ENCODE measurements at regions not wholly inside any gene's neighbourhood (a gene's known extent, or its start where the extent isn't known, plus 50 kb on each side); places are given as distances from the start of the nearest gene placed in this dataset.

DNA sequence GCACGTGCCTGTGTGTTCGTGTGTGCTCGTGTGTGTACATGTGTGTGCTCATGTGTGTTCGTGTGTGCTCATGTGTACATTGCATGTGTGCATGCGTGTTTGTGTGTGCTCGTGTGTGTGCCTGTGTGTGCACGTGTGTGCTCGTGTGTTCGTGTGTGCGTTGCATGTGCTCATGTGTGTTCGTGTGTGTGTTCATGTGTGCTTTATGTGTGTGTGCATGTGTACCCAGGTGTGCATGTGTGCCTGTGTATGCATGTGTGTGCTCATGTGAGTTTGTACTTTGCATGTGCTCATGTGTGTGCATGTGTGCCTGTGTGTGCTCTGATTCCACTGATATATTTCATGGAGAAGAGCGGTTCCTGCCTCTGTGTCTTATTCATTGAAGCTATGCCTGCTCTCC is 265.5 kb downstream of the FOXL1 start:
- ChIA-PET CTCF (no interaction called here), POLR2A (no interaction called here)
- ATAC-seq (no peak), DNase-seq (ENCODE audit: low spot score) (no peak)
- H3K27ac Mint-ChIP-seq = no peak overlapping the region
- no peak overlapping the region for H3K4me3 Mint-ChIP-seq
- H3K9me3 Mint-ChIP-seq = peaks cover 3% of the 10 kb centered on the region
- TF ChIP-seq ZNF423 (CRISPR knock-in tag; IDR thresholded peaks at IDR 0.05) (no peak), ELF4 (CRISPR knock-in tag; IDR thresholded peaks at IDR 0.05; ENCODE audit: low read depth) (no peak), CREM (CRISPR knock-in tag; IDR thresholded peaks at IDR 0.05) (no peak), GABPB1 (CRISPR knock-in tag; IDR thresholded peaks at IDR 0.05) (no peak)
- TF ChIP-seq, protein P1, sequence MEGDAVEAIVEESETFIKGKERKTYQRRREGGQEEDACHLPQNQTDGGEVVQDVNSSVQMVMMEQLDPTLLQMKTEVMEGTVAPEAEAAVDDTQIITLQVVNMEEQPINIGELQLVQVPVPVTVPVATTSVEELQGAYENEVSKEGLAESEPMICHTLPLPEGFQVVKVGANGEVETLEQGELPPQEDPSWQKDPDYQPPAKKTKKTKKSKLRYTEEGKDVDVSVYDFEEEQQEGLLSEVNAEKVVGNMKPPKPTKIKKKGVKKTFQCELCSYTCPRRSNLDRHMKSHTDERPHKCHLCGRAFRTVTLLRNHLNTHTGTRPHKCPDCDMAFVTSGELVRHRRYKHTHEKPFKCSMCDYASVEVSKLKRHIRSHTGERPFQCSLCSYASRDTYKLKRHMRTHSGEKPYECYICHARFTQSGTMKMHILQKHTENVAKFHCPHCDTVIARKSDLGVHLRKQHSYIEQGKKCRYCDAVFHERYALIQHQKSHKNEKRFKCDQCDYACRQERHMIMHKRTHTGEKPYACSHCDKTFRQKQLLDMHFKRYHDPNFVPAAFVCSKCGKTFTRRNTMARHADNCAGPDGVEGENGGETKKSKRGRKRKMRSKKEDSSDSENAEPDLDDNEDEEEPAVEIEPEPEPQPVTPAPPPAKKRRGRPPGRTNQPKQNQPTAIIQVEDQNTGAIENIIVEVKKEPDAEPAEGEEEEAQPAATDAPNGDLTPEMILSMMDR (IDR thresholded peaks at IDR 0.05) = no peak
- TF ChIP-seq, protein P2, sequence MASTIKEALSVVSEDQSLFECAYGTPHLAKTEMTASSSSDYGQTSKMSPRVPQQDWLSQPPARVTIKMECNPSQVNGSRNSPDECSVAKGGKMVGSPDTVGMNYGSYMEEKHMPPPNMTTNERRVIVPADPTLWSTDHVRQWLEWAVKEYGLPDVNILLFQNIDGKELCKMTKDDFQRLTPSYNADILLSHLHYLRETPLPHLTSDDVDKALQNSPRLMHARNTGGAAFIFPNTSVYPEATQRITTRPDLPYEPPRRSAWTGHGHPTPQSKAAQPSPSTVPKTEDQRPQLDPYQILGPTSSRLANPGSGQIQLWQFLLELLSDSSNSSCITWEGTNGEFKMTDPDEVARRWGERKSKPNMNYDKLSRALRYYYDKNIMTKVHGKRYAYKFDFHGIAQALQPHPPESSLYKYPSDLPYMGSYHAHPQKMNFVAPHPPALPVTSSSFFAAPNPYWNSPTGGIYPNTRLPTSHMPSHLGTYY (CRISPR knock-in tag; IDR thresholded peaks at IDR 0.05) = no peak
- TF ChIP-seq, protein P3, sequence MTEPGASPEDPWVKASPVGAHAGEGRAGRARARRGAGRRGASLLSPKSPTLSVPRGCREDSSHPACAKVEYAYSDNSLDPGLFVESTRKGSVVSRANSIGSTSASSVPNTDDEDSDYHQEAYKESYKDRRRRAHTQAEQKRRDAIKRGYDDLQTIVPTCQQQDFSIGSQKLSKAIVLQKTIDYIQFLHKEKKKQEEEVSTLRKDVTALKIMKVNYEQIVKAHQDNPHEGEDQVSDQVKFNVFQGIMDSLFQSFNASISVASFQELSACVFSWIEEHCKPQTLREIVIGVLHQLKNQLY (CRISPR knock-in tag; IDR thresholded peaks at IDR 0.05) = no peak
- no peaks in the 10 kb centered on the region; the same call in 1 of the 2 replicates for H3K27me3 Mint-ChIP-seq (ENCODE audit: low read depth)
- H3K4me1 Mint-ChIP-seq = no peaks in the 10 kb centered on the region
- no peaks in the 10 kb centered on the region for H3K36me3 Mint-ChIP-seq

DNA sequence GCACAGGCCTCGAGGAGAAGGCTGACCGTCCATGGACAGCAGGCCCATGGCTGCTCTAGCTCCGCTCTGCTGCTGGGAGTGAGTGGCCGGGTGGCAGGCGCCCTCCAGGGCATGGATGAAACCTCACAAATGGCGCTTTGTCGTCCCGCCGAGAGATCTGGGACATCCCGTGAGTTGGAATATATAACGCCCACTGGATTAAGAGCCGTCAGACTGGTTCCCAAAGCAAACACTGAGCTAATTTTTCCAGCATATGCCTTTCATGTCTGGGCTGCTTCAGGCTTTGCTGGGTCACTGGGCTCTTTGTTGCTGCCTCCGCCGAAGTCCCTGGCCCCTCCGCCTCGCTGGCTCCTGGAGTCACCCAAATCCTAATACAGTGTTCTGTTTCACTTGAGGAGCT is 266.3 kb downstream of the FOXL1 start:
- DNase-seq (ENCODE audit: low spot score) = no peak
- H3K9me3 Mint-ChIP-seq = no peaks in the 10 kb centered on the region
- no peak overlapping the region for H3K4me3 Mint-ChIP-seq
- H3K36me3 Mint-ChIP-seq = no peaks in the 10 kb centered on the region
- ChIA-PET CTCF (no interaction called here), POLR2A (no interaction called here)
- TF ChIP-seq SMAD4 (CRISPR knock-in tag; IDR thresholded peaks at IDR 0.05) (no peak), HMGA2 (CRISPR knock-in tag; IDR thresholded peaks at IDR 0.05) (no peak), FOXK1 (CRISPR knock-in tag; IDR thresholded peaks at IDR 0.05) (no peak)
- TF ChIP-seq, protein P4, sequence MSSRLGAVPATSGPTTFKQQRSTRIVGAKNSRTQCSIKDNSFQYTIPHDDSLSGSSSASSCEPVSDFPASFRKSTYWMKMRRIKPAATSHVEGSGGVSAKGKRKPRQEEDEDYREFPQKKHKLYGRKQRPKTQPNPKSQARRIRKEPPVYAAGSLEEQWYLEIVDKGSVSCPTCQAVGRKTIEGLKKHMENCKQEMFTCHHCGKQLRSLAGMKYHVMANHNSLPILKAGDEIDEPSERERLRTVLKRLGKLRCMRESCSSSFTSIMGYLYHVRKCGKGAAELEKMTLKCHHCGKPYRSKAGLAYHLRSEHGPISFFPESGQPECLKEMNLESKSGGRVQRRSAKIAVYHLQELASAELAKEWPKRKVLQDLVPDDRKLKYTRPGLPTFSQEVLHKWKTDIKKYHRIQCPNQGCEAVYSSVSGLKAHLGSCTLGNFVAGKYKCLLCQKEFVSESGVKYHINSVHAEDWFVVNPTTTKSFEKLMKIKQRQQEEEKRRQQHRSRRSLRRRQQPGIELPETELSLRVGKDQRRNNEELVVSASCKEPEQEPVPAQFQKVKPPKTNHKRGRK (CRISPR knock-in tag; IDR thresholded peaks at IDR 0.05; ENCODE audit: borderline replicate concordance) = no peak
- no peaks in the 10 kb centered on the region; the same call in 1 of the 2 replicates for H3K27me3 Mint-ChIP-seq (ENCODE audit: low read depth)
- no peaks in the 10 kb centered on the region for H3K4me1 Mint-ChIP-seq
- no peak for ATAC-seq
- H3K27ac Mint-ChIP-seq = no peak overlapping the region

DNA sequence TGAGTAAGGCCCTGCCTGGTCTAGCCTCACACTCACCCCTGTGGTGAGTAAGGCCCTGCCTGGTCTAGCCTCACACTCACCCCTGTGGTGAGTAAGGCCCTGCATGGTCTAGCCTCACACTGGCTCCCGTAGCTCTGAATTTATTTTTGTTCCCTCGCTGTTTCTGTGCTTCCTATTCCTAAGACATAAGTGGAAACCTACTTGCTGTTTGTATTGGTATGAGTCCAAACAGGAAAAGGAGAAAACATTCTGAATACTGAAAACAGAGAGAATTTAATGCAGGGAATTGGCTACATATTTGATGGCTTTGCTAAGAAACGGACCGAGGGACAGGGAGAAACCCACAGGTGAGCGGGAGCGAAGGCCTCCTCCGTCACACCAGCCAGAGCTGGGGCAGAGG is 267.8 kb downstream of the FOXL1 start:
- no peak for ATAC-seq
- H3K27ac Mint-ChIP-seq = no peak overlapping the region
- no peaks in the 10 kb centered on the region; the same call in 1 of the 2 replicates for H3K27me3 Mint-ChIP-seq (ENCODE audit: low read depth)
- ChIA-PET CTCF (no interaction called here), POLR2A (no interaction called here)
- DNase-seq (ENCODE audit: low spot score) = no peak
- no peaks in the 10 kb centered on the region for H3K36me3 Mint-ChIP-seq
- no peaks in the 10 kb centered on the region for H3K9me3 Mint-ChIP-seq
- H3K4me3 Mint-ChIP-seq = no peak overlapping the region
- H3K4me1 Mint-ChIP-seq = peaks cover 5% of the 10 kb centered on the region
- TF ChIP-seq HMGA2 (CRISPR knock-in tag; IDR thresholded peaks at IDR 0.05) = no peak
- TF ChIP-seq, protein P5, sequence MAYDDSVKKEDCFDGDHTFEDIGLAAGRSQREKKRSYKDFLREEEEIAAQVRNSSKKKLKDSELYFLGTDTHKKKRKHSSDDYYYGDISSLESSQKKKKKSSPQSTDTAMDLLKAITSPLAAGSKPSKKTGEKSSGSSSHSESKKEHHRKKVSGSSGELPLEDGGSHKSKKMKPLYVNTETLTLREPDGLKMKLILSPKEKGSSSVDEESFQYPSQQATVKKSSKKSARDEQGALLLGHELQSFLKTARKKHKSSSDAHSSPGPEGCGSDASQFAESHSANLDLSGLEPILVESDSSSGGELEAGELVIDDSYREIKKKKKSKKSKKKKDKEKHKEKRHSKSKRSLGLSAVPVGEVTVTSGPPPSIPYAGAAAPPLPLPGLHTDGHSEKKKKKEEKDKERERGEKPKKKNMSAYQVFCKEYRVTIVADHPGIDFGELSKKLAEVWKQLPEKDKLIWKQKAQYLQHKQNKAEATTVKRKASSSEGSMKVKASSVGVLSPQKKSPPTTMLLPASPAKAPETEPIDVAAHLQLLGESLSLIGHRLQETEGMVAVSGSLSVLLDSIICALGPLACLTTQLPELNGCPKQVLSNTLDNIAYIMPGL (CRISPR knock-in tag; IDR thresholded peaks at IDR 0.05) = no peak
- TF ChIP-seq RELA (CRISPR knock-in tag; IDR thresholded peaks at IDR 0.05; ENCODE audit: borderline replicate concordance) = no peak
- no peak for TF ChIP-seq NR2C2 (CRISPR knock-in tag; IDR thresholded peaks at IDR 0.05)
- TF ChIP-seq TEAD4 (CRISPR knock-in tag; IDR thresholded peaks at IDR 0.05) = no peak
- TF ChIP-seq NR3C1 (CRISPR knock-in tag; conservative IDR thresholded peaks at IDR 0.05; ENCODE audit: low read depth) = no peak
- TF ChIP-seq, protein P6, sequence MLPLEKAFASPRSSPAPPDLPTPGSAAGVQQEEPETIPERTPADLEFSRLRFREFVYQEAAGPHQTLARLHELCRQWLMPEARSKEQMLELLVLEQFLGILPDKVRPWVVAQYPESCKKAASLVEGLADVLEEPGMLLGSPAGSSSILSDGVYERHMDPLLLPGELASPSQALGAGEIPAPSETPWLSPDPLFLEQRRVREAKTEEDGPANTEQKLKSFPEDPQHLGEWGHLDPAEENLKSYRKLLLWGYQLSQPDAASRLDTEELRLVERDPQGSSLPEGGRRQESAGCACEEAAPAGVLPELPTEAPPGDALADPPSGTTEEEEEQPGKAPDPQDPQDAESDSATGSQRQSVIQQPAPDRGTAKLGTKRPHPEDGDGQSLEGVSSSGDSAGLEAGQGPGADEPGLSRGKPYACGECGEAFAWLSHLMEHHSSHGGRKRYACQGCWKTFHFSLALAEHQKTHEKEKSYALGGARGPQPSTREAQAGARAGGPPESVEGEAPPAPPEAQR (CRISPR knock-in tag; IDR thresholded peaks at IDR 0.05) = no peak
- TF ChIP-seq, protein P7, sequence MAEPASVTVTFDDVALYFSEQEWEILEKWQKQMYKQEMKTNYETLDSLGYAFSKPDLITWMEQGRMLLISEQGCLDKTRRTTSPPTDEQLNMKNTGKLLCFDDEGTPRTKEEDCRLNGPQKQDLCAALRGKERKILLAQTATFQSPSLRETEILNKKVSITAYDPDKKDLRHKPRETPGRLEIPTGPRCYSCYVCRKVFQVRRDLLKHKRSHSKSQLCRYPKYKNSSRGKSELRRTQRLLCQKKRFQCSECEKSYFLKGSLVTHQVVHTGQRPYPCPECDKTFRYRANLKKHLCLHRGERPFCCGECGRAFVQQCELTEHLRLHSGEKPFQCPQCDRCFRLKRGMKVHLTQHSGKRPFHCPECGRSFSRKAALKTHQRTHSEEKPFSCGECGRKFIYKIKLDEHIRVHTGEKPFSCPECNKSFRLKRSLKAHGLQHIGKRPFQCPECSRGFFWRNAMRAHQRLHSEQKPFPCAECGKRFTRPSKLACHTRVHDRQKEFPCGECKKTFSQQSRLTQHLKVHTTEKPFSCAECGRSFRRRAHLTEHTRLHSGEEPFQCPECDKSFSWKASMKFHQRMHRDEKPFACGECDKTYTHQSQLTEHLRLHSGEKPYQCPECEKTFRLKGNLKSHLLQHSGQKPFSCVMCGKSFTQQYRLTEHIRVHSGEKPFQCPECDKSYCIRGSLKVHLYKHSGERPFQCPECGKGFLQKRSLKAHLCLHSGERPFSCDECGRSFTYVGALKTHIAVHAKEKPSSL (CRISPR knock-in tag; conservative IDR thresholded peaks at IDR 0.05) = no peak
- no peak for TF ChIP-seq GRHL2 (CRISPR knock-in tag; IDR thresholded peaks at IDR 0.05; ENCODE audit: insufficient replicate concordance, severe bottlenecking)
